Stomach (tissue), 8 donors: ENCODE measurements at regions not wholly inside any gene's neighbourhood (a gene's known extent, or its start where the extent isn't known, plus 50 kb on each side); places are given as distances from the start of the nearest gene placed in this dataset.

Experiments used
- DNase-seq, 2 donors: peaks; one replicate each; pipeline versions ENCODE4 v3.0.0 to v3.0.0-alpha.2; 2013 to 2019
- H3K27ac ChIP-seq, 5 donors: fragments of 200-600 bp in 4 of 5; sonication (generic) in 4 of 5; one replicate each; pipeline ENCODE4 v1.5.1; 2013 to 2019; ENCODE audit warnings: mild to moderate bottlenecking in 1 of 5, moderate library complexity in 1 of 5
- H3K27me3 ChIP-seq, 3 donors: fragments of 200-600 bp; sonication (generic); one replicate each; pipeline ENCODE4 v1.5.1; 2017 to 2019; ENCODE audit warnings: mixed run types in 1 of 3
- H3K36me3 ChIP-seq, 4 donors: fragments of 200-600 bp; sonication (generic); 1 replicate in 3 of 4; 2 replicates in 1 of 4; pipeline ENCODE4 v1.5.1; 2016 to 2019
- H3K4me1 ChIP-seq, 4 donors: fragments of 200-600 bp; sonication (generic); one replicate each; pipeline ENCODE4 v1.5.1; 2016 to 2019
- H3K4me3 ChIP-seq, 4 donors: fragments of 200-600 bp; sonication (generic) in 3 of 4; one replicate each; pipeline ENCODE4 v1.5.1; 2016 to 2019; ENCODE audit warnings: mild to moderate bottlenecking in 1 of 4
- H3K9me3 ChIP-seq, 4 donors: fragments of 200-600 bp; sonication (generic); one replicate each; pipeline ENCODE4 v1.5.1; 2016 to 2019
- CTCF ChIP-seq, 7 experiments: fragments of 450-650 bp in 4 of 7; fragments of 200-600 bp in 3 of 7; sonication (generic) in 3 of 7; IDR thresholded peaks; one replicate each; pipeline ENCODE4 v1.5.1; 2016 to 2019; ENCODE audit warnings: antibody characterized with exemption in 7 of 7, control low read depth in 2 of 7, mild to moderate bottlenecking in 1 of 7
- EP300 ChIP-seq: sonication (generic); formaldehyde crosslinking; IDR thresholded peaks from one replicate; pipeline ENCODE4 v1.6.1; 2017; ENCODE audit warnings: antibody characterized with exemption
- POLR2A ChIP-seq, 4 donors: fragments of 450-650 bp; IDR thresholded peaks; one replicate each; pipeline ENCODE4 v1.6.1; 2016; ENCODE audit warnings: antibody characterized with exemption in 4 of 4, control low read depth in 2 of 4, mild to moderate bottlenecking in 1 of 4, moderate library complexity in 1 of 4
- POLR2AphosphoS5 ChIP-seq, 3 donors: sonication (generic); formaldehyde crosslinking; IDR thresholded peaks; one replicate each; pipeline ENCODE4 v1.6.1; 2016; ENCODE audit warnings: antibody characterized with exemption in 3 of 3
- WGBS, 5 donors: extraction: QIAGEN DNeasy Blood & Tissue Kit in 3 of 5; methylation state at CpG; one replicate each; pipeline versions ENCODE4 v1.1.5 to v1.1.7; 2013 to 2018; 5-methylcytosine and 5-hydroxymethylcytosine counted together
- intact Hi-C: fragments of 100-400 bp; cut with DNase I; formaldehyde crosslinking; loops from one replicate; pipeline ENCODE4 v1.15.1; 2023; ENCODE audit warnings: low total_unique reads
- donor health status: healthy with polysubstance abuse.
- donor health status: Bipolar disorder and iron deficiency.
- donor health status: healthy.

GRCh38 chr9:79968533-79968932, 396.8 kb downstream of the TLE4 start:
- Histone ChIP-seq H3K27ac (no peak overlapping the region), H3K9me3 (no peaks in the 10 kb centered on the region), H3K4me3 (no peak overlapping the region), H3K27me3 (no peaks in the 10 kb centered on the region), H3K36me3 (no peaks in the 10 kb centered on the region), H3K4me1 (no peaks in the 10 kb centered on the region)
- DNase-seq = no peak
- 82 to 96% (median 88%) methylated on average over 1 of the region's 1 CpG for WGBS, 5 donors
- no peak for TF ChIP-seq EP300
- no peak for TF ChIP-seq POLR2AphosphoS5 (IDR thresholded peaks at IDR 0.05)
- TF ChIP-seq CTCF (IDR thresholded peaks at IDR 0.05) = no peak
- TF ChIP-seq POLR2A (IDR thresholded peaks at IDR 0.05) = no peak
- intact Hi-C loops = no loop called here

GRCh38 chr9:79962836-79963235, 391.1 kb downstream of the TLE4 start:
- no peak for DNase-seq
- no peak for TF ChIP-seq POLR2A (IDR thresholded peaks at IDR 0.05)
- TF ChIP-seq EP300 = no peak
- no peak for TF ChIP-seq CTCF (IDR thresholded peaks at IDR 0.05)
- no peaks in the 10 kb centered on the region for H3K36me3 ChIP-seq
- no peaks in the 10 kb centered on the region for H3K27me3 ChIP-seq
- no peaks in the 10 kb centered on the region for H3K4me1 ChIP-seq
- H3K9me3 ChIP-seq = no peaks in the 10 kb centered on the region
- 87 to 89% (median 88%) methylated on average over 3 of the region's 3 CpGs for WGBS, 5 donors
- no peak overlapping the region for H3K4me3 ChIP-seq
- no peak overlapping the region for H3K27ac ChIP-seq
- intact Hi-C loops = no loop called here

GRCh38 chr9:79962150-79962549, 390.4 kb downstream of the TLE4 start:
- TF ChIP-seq CTCF (IDR thresholded peaks at IDR 0.05) = no peak
- TF ChIP-seq EP300 = no peak
- TF ChIP-seq POLR2A (IDR thresholded peaks at IDR 0.05) = no peak
- TF ChIP-seq POLR2AphosphoS5 (IDR thresholded peaks at IDR 0.05) = no peak
- H3K27ac ChIP-seq = no peak overlapping the region
- DNase-seq = no peak
- no peaks in the 10 kb centered on the region for H3K36me3 ChIP-seq
- H3K9me3 ChIP-seq = no peaks in the 10 kb centered on the region
- 94 to 100% (median 97%) methylated on average over 1 of the region's 1 CpG for WGBS, 5 donors
- no peaks in the 10 kb centered on the region for H3K27me3 ChIP-seq
- intact Hi-C loops = no loop called here
- no peak overlapping the region for H3K4me3 ChIP-seq
- no peaks in the 10 kb centered on the region for H3K4me1 ChIP-seq

- intact Hi-C loops = no loop called here
- DNase-seq = no peak
- no peaks in the 10 kb centered on the region for H3K36me3 ChIP-seq
- H3K9me3 ChIP-seq = no peaks in the 10 kb centered on the region
- H3K27me3 ChIP-seq = no peaks in the 10 kb centered on the region
- no peak overlapping the region for H3K4me3 ChIP-seq
- H3K27ac ChIP-seq = no peak overlapping the region
- no peak for TF ChIP-seq EP300
- TF ChIP-seq CTCF (IDR thresholded peaks at IDR 0.05) = no peak
- TF ChIP-seq POLR2A (IDR thresholded peaks at IDR 0.05) = no peak
- no peak for TF ChIP-seq POLR2AphosphoS5 (IDR thresholded peaks at IDR 0.05)
- no peaks in the 10 kb centered on the region for H3K4me1 ChIP-seq
- 74 to 87% (median 78%) methylated on average over 3 of the region's 3 CpGs for WGBS, 5 donors
These were observed 383.5 kb downstream of the TLE4 start for GRCh38 chr9:79955300-79955699.

- no peaks in the 10 kb centered on the region for H3K4me1 ChIP-seq
- no peaks in the 10 kb centered on the region for H3K9me3 ChIP-seq
- no peak overlapping the region for H3K27ac ChIP-seq
- DNase-seq = no peak
- H3K36me3 ChIP-seq = no peaks in the 10 kb centered on the region
- no peaks in the 10 kb centered on the region for H3K27me3 ChIP-seq
- intact Hi-C loops = no loop called here
- no peak overlapping the region for H3K4me3 ChIP-seq
- no peak for TF ChIP-seq POLR2A (IDR thresholded peaks at IDR 0.05)
- TF ChIP-seq POLR2AphosphoS5 (IDR thresholded peaks at IDR 0.05) = no peak
- no peak for TF ChIP-seq EP300
- no peak for TF ChIP-seq CTCF (IDR thresholded peaks at IDR 0.05)
These were observed 382.1 kb downstream of the TLE4 start for GRCh38 chr9:79953908-79954307.
